ENCODE measurements at regions not wholly inside any gene's neighbourhood (a gene's known extent, or its start where the extent isn't known, plus 50 kb on each side); places are given as distances from the start of the nearest gene placed in this dataset.
A peak's percentile ranks its signal among the peaks of the same experiment; 100 is the strongest.

DNA sequence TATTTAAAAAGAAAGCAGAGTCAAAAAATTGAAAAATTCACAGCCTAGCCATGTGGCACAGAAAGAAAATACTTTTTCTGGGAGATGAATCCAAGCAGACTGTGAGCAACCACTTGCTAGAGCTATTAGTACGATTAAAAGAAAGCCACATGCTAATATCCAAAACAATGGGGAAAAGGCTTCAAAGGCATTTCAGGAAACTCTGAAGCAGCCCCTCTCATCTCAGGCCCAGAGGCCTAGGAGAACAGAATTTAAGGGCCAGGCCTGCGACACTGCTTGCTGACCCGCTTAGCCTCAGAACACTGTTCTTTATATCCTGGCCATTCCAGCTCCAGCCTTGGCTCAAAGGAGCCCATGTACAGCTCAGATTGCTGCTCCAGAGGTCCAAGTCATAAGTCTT, 1257.0 kb upstream of the CDH18 start:
- no peak overlapping the region for H3K4me3 ChIP-seq (ENCODE audit: low read depth, low read length)
- DNase-seq (ENCODE audit: low read depth) = no peak
- TF ChIP-seq, protein P1, sequence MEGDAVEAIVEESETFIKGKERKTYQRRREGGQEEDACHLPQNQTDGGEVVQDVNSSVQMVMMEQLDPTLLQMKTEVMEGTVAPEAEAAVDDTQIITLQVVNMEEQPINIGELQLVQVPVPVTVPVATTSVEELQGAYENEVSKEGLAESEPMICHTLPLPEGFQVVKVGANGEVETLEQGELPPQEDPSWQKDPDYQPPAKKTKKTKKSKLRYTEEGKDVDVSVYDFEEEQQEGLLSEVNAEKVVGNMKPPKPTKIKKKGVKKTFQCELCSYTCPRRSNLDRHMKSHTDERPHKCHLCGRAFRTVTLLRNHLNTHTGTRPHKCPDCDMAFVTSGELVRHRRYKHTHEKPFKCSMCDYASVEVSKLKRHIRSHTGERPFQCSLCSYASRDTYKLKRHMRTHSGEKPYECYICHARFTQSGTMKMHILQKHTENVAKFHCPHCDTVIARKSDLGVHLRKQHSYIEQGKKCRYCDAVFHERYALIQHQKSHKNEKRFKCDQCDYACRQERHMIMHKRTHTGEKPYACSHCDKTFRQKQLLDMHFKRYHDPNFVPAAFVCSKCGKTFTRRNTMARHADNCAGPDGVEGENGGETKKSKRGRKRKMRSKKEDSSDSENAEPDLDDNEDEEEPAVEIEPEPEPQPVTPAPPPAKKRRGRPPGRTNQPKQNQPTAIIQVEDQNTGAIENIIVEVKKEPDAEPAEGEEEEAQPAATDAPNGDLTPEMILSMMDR (conservative IDR thresholded peaks at IDR 0.05; ENCODE audit: low read depth, low read length) = no peak

DNA sequence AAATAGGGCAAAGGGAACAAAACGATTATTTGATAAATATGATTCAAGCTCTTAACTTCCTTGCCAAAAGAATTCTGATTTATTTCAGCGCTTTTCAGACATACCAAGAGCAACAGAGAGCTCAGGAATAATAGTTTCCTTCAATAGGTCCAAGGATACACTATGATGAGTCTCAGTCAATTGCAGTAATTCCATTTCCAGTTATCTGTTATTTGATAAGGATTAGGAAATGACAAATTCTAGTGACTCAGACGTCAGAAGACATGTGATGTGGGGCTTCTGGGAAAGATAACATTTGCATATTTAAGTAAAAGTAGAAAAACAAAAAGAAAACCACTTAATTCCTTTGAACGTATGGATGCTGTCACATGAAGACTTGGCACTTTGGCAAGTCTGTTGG, 1250.8 kb upstream of the CDH18 start:
- TF ChIP-seq, protein P1 (conservative IDR thresholded peaks at IDR 0.05; ENCODE audit: low read depth, low read length) = no peak
- H3K4me3 ChIP-seq (ENCODE audit: low read depth, low read length) = no peak overlapping the region
- DNase-seq (ENCODE audit: low read depth) = peak; percentile 8

DNA sequence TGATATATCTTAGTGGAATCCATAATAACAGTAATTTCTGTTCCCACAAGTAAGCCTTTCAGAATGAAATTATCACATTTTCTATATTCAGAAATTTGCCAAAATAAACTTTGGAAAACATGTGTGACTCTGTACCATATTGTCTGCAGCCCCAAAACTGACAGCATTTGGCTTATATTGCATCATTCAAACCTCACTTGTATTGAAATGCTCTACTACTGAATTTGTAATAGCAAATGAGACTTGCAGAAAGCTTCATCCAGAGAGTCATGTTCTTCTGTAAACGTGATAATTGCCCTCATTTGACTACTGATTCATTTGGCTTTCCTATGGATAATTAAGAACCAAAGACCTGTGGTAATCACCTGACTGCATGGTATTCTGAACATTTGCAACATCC, 1249.5 kb upstream of the CDH18 start:
- no peak overlapping the region for H3K4me3 ChIP-seq (ENCODE audit: low read depth, low read length)
- TF ChIP-seq, protein P1 (conservative IDR thresholded peaks at IDR 0.05; ENCODE audit: low read depth, low read length) = no peak
- DNase-seq (ENCODE audit: low read depth) = peak; percentile 8

DNA sequence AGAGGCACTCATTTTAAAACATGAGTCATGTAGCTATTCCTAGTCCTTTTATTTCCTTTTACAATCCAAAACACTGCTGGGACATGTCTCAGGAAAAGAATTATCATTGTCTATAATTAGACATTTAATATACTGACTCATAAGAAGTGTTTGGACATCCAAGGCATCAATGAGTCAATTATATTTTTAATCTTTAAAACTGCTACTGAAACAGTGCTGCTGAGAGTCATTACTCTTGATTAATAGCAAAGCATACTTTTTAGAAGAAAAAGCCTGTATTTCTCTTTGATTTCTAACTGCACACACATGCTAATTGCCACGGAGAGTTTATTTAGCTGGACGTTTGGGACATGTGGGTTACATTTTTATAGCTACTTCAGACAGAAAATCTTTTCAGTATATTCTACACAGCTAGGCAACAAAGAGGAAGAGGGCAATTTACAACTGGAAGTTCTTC, 1249.0 kb upstream of the CDH18 start:
- no peak for DNase-seq (ENCODE audit: low read depth)
- TF ChIP-seq, protein P1 (conservative IDR thresholded peaks at IDR 0.05; ENCODE audit: low read depth, low read length) = no peak
- H3K4me3 ChIP-seq (ENCODE audit: low read depth, low read length) = no peak overlapping the region

DNA sequence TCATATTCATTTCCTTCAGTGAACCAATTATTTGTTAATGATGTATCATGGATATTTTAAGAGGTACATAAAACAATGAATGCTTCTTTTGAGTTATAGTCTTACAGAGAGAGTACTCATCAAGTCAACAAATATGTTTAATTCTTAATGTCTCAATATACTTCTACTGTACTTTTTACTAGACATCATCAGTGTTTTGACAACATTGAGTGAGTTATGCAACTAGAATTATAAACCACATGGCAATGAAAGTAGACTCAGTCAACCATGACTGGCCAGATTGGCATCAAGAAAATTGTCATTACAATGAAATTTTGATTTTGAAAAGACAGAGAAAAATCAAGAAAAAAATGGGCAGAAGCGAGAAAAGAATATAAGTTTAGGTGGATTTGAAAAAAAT, 1248.1 kb upstream of the CDH18 start:
- DNase-seq (ENCODE audit: low read depth) = no peak
- TF ChIP-seq, protein P1 (conservative IDR thresholded peaks at IDR 0.05; ENCODE audit: low read depth, low read length) = no peak
- H3K4me3 ChIP-seq (ENCODE audit: low read depth, low read length) = no peak overlapping the region

DNA sequence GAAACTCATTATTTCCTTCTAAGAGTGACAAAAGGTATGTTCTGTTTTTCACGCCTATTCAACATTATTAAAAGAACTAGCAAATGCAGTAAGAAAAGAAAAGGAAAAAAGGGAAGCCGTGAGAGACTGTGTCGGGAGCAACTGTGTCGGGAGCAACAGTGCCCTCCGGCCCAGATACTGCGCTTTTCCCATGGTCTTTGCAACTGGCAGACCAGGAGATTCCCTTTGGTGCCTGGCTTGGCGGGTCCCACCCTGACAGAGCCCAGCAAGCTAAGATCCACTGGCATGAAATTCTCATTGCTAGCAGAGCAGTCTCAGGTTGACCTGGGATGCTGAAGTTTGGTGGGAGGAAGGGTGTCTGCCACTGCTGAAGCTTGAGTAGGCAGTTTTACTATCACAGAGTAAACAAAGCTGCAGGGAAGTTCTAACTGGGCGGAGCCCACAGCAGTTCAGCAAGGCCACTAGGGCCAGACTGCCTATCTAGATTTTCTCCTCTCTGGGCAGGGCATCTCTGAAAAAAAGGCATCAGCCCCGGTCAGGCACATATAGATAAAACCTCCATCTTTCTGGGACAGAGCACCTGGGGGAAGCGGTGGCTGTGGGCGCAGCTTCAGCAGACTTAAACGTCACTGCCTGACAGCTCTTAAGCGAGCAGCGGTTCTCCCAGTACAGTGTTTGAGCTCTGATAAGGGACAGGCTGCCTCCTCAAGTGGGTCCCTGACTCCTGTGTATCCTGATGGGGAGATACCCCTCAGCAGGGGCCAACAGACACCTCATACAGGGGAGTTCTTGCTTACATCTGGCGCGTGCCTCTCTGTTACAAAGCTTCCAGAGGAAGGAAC, 1237.4 kb upstream of the CDH18 start:
- TF ChIP-seq, protein P1 (conservative IDR thresholded peaks at IDR 0.05; ENCODE audit: low read depth, low read length) = no peak
- DNase-seq (ENCODE audit: low read depth) = no peak
- no peak overlapping the region for H3K4me3 ChIP-seq (ENCODE audit: low read depth, low read length)

DNA sequence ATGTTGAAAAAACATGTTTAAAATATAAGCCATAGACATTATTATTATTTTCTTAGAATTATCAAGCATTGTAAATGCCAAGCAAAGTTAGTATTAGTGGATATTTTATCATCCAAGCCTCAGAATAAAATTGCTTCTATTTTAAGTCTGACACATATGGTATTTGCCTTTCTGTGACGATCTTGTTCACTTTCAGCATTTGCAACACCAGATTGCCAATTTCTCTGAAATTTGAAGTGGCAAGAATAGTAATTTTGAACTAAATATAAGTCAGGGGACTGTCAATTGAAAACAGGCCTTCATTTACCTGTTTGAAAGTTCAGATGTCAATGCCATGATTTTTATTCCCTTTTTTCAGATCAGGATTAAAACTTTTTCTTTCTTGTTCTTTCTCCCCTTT, 1233.6 kb upstream of the CDH18 start:
- H3K4me3 ChIP-seq (ENCODE audit: low read depth, low read length) = no peak overlapping the region
- no peak for DNase-seq (ENCODE audit: low read depth)
- TF ChIP-seq, protein P1 (conservative IDR thresholded peaks at IDR 0.05; ENCODE audit: low read depth, low read length) = no peak

Data from choroid plexus epithelial cell (primary cell).